ENCODE measurements at regions not wholly inside any gene's neighbourhood (a gene's known extent, or its start where the extent isn't known, plus 50 kb on each side); places are given as distances from the start of the nearest gene placed in this dataset.

GRCh38 chr1:90139837-90140236 is 144.9 kb downstream of the ZNF326 start:
- TF ChIP-seq POLR2AphosphoS5 (IDR thresholded peaks at IDR 0.05; ENCODE audit: low read depth), result no peak
- TF ChIP-seq CTCF (IDR thresholded peaks at IDR 0.05; ENCODE audit: insufficient read depth, low read length), result no peak
- TF ChIP-seq GABPA (IDR thresholded peaks at IDR 0.05; ENCODE audit: low read depth), result no peak
- TF ChIP-seq REST (IDR thresholded peaks at IDR 0.05; ENCODE audit: insufficient replicate concordance, low read depth), result no peak
- no peak for TF ChIP-seq SPI1 (IDR thresholded peaks at IDR 0.05; ENCODE audit: borderline replicate concordance, low read depth)

Data from HL-60 (cell line).